Keratinocyte (primary cell): ENCODE measurements at regions not wholly inside any gene's neighbourhood (a gene's known extent, or its start where the extent isn't known, plus 50 kb on each side); places are given as distances from the start of the nearest gene placed in this dataset.

Experiments used
- DNase-seq: peaks from one replicate; pipeline ENCODE4 v3.0.0-alpha.2; 2011; ENCODE audit warnings: low read depth, missing footprints, low spot score
- FAIRE-seq: peaks from 2 replicates; lab custom pipeline; 2011; peaks lifted over from hg19 to GRCh38; lab: Jason Lieb, UNC
- H2AFZ ChIP-seq: 2 replicates; pipeline ENCODE4 v1.6.0; 2012; ENCODE audit warnings: low read length, control low read depth, inconsistent platforms; ENCODE audit not compliant: control insufficient read depth
- H3K27ac ChIP-seq: 2 replicates; pipeline ENCODE4 v1.5.1; 2011; ENCODE audit warnings: low read length; ENCODE audit not compliant: control insufficient read depth, insufficient read depth
- H3K27me3 ChIP-seq: 3 replicates; pipeline ENCODE4 v1.6.0; 2011; ENCODE audit warnings: low read length; ENCODE audit not compliant: control insufficient read depth, insufficient read depth; ENCODE audit errors: extremely low read depth
- H3K36me3 ChIP-seq, 2 experiments: 2 replicates in 1 of 2; 3 replicates in 1 of 2; pipeline ENCODE4 v1.5.1; 2011; ENCODE audit warnings: low read length in 2 of 2, mild to moderate bottlenecking in 1 of 2; ENCODE audit not compliant: control insufficient read depth in 2 of 2, insufficient read depth in 2 of 2; ENCODE audit errors: extremely low read depth in 1 of 2
- H3K4me1 ChIP-seq: 3 replicates; pipeline ENCODE4 v1.5.1; 2011; ENCODE audit warnings: low read length; ENCODE audit not compliant: control insufficient read depth, insufficient read depth; ENCODE audit errors: extremely low read depth
- H3K4me2 ChIP-seq: 3 replicates; pipeline ENCODE4 v1.6.0; 2011; ENCODE audit warnings: low read depth, low read length; ENCODE audit not compliant: control insufficient read depth, insufficient read depth; ENCODE audit errors: extremely low read depth
- H3K4me3 ChIP-seq, 3 experiments: fragments of 200-600 bp in 1 of 3; sonication (generic) in 1 of 3; 2 replicates in 2 of 3; 3 replicates in 1 of 3; pipeline ENCODE4 v1.5.1; 2011 to 2016; ENCODE audit warnings: low read length in 3 of 3, mild to moderate bottlenecking in 3 of 3, control low read depth in 2 of 3, inconsistent platforms in 1 of 3, low read depth in 1 of 3, mixed read lengths in 1 of 3, mixed run types in 1 of 3, moderate library complexity in 1 of 3; ENCODE audit not compliant: control insufficient read depth in 2 of 3, insufficient read depth in 2 of 3; ENCODE audit errors: extremely low read depth in 1 of 3
- H3K79me2 ChIP-seq: 2 replicates; pipeline ENCODE4 v1.6.0; 2012; ENCODE audit warnings: low read length; ENCODE audit not compliant: control insufficient read depth, insufficient read depth
- H3K9ac ChIP-seq: 3 replicates; pipeline ENCODE4 v1.6.0; 2011; ENCODE audit warnings: low read length; ENCODE audit not compliant: control insufficient read depth, insufficient read depth; ENCODE audit errors: extremely low read depth
- H3K9me1 ChIP-seq: 3 replicates; pipeline ENCODE4 v1.6.0; 2011; ENCODE audit warnings: low read length; ENCODE audit not compliant: control insufficient read depth, insufficient read depth; ENCODE audit errors: extremely low read depth
- H3K9me3 ChIP-seq: 2 replicates; pipeline ENCODE4 v1.5.1; 2012; ENCODE audit warnings: low read depth, low read length; ENCODE audit not compliant: control insufficient read depth
- H4K20me1 ChIP-seq: 3 replicates; pipeline ENCODE4 v1.6.0; 2011; ENCODE audit warnings: low read length; ENCODE audit not compliant: control insufficient read depth, insufficient read depth; ENCODE audit errors: extremely low read depth
- CTCF ChIP-seq, 3 experiments: IDR thresholded peaks in 1 of 3; conservative IDR thresholded peaks in 1 of 3; optimal IDR thresholded peaks in 1 of 3; 2 replicates in 2 of 3; 3 replicates in 1 of 3; pipeline versions ENCODE3 to v1.5.1; 2011; ENCODE audit warnings: low read length in 3 of 3, mild to moderate bottlenecking in 3 of 3, moderate library complexity in 2 of 3, control low read depth in 1 of 3, inconsistent platforms in 1 of 3; ENCODE audit not compliant: insufficient read depth in 2 of 3; ENCODE audit errors: extremely low read depth in 1 of 3
- EZH2 ChIP-seq: IDR thresholded peaks from one replicate; pipeline ENCODE4 v1.6.1; 2012; ENCODE audit warnings: inconsistent platforms, mild to moderate bottlenecking, low read length, moderate library complexity
- dilution Hi-C: fragments of 300-500 bp; cut with MboI; formaldehyde crosslinking; loops from one replicate; pipeline ENCODE4 v1.7.0; 2020; ENCODE audit warnings: low sequenced_read_pairs; ENCODE audit not compliant: extremely low pct_ligation_motif_present

DNA sequence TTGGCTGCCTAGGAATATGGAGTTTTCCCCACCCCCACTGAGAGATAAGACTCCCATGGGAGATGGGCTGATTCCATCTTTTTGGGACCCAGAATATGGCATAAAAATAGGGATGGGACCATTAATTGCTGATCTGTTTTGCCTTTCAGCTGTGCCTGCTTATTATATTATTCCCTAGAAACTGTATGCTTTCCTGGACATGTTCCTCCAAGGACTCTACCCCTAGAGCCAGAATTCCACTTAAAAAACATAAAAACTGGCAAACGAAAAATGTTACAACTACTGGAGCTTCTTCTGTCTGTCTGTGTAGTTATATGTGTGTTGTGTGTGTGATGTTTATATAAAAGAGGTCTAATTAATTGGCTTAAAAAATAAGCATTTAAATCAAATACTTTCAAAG, 159.9 kb upstream of the PRR20A start:
- Histone ChIP-seq H2AFZ (no peak overlapping the region), H4K20me1 (no peaks in the 10 kb centered on the region), H3K79me2 (no peaks in the 10 kb centered on the region), H3K9me3 (no peaks in the 10 kb centered on the region), H3K9ac (no peak overlapping the region), H3K4me2 (no peak overlapping the region), H3K4me1 (no peaks in the 10 kb centered on the region), H3K9me1 (no peaks in the 10 kb centered on the region), H3K27ac (no peak overlapping the region), H3K36me3 (no peaks in the 10 kb centered on the region), H3K4me3 (no peak overlapping the region), H3K27me3 (no peaks in the 10 kb centered on the region)
- no peak for TF ChIP-seq EZH2
- no peak for TF ChIP-seq CTCF (optimal IDR thresholded peaks at IDR 0.05 in 1 of 3, IDR thresholded peaks at IDR 0.05 in 1 of 3, conservative IDR thresholded peaks at IDR 0.05 in 1 of 3; ENCODE audit: extremely low read depth in 1 of 3, insufficient read depth in 2 of 3, low read length in 3 of 3)
- FAIRE-seq (no peak), DNase-seq (no peak)
- dilution Hi-C loops: no loop called here

DNA sequence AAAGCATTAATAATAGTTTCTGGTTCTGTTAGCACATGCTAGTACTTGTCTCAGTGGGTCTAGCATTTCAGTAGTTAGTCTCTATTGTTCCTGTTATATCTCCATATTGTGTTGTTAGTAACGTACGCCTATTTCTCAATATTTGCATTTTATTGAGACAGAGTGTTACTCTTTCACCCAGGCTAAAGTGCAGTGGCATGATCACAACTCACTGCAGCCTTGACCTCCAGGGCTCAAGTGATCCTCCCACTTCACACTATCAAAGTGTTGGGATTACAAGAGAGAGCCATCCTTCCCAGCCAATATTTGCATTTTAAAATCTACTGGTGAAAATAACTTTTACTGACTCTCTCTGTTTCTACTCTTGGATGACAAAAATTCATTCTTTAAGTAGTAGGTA, 154.6 kb upstream of the PRR20A start:
- H3K27ac ChIP-seq: no peak overlapping the region
- H3K9ac ChIP-seq: no peak overlapping the region
- no peak overlapping the region for H3K4me2 ChIP-seq
- no peak overlapping the region for H2AFZ ChIP-seq
- no peak overlapping the region for H3K4me3 ChIP-seq
- H3K9me3 ChIP-seq: peaks cover 4% of the 10 kb centered on the region
- H3K27me3 ChIP-seq: no peaks in the 10 kb centered on the region
- H3K36me3 ChIP-seq: no peaks in the 10 kb centered on the region
- H3K9me1 ChIP-seq: no peaks in the 10 kb centered on the region
- no peaks in the 10 kb centered on the region for H4K20me1 ChIP-seq
- dilution Hi-C loops: no loop called here
- DNase-seq (no peak), FAIRE-seq (no peak)
- H3K79me2 ChIP-seq: no peaks in the 10 kb centered on the region
- TF ChIP-seq CTCF (optimal IDR thresholded peaks at IDR 0.05 in 1 of 3, IDR thresholded peaks at IDR 0.05 in 1 of 3, conservative IDR thresholded peaks at IDR 0.05 in 1 of 3; ENCODE audit: extremely low read depth in 1 of 3, insufficient read depth in 2 of 3, low read length in 3 of 3) (no peak), EZH2 (no peak)
- no peaks in the 10 kb centered on the region for H3K4me1 ChIP-seq
